Naive thymus-derived CD4-positive, alpha-beta T cell (primary cell): ENCODE measurements at regions not wholly inside any gene's neighbourhood (a gene's known extent, or its start where the extent isn't known, plus 50 kb on each side); places are given as distances from the start of the nearest gene placed in this dataset.

ENCODE experiments used
- ATAC-seq: fragments of 150-1000 bp; cut with Tn5 transposase; 2 replicates; pipeline ENCODE4 v1.10.0; 2021; ENCODE audit warnings: mild to moderate bottlenecking, moderate library complexity
- CTCF ChIA-PET: fragments of 350-600 bp; sonication (Branson Sonifier 250); formaldehyde crosslinking; loops from one replicate; lab custom pipeline; 2021; ENCODE audit warnings: antibody characterized with exemption; lab: Charles Lee
- POLR2A ChIA-PET: fragments of 350-600 bp; sonication (Branson Sonifier 250); formaldehyde crosslinking; loops from one replicate; lab custom pipeline; 2021; ENCODE audit warnings: antibody characterized with exemption, inconsistent platforms; lab: Charles Lee
- DNase-seq, 9 donors: peaks; one replicate each; pipeline versions ENCODE4 v3.0.0 to v3.0.0-alpha.2; 2020 to 2022; ENCODE audit warnings: mixed read lengths in 1 of 9
- H3K27ac ChIP-seq: one replicate; pipeline ENCODE4 v1.7.0; 2013; ENCODE audit warnings: mild to moderate bottlenecking, low read depth, low read length, moderate library complexity
- H3K27me3 ChIP-seq, 2 donors: one replicate each; pipeline ENCODE4 v1.7.0; 2013; ENCODE audit warnings: low read length in 2 of 2, mild to moderate bottlenecking in 2 of 2, moderate library complexity in 2 of 2; ENCODE audit not compliant: control insufficient read depth in 2 of 2, insufficient read depth in 2 of 2
- H3K36me3 ChIP-seq, 3 experiments: 1 replicate in 2 of 3; 2 replicates in 1 of 3; pipeline ENCODE4 v1.7.0; 2013; ENCODE audit warnings: low read length in 3 of 3, mild to moderate bottlenecking in 3 of 3, moderate library complexity in 1 of 3; ENCODE audit not compliant: insufficient read depth in 3 of 3, control insufficient read depth in 2 of 3
- H3K4me1 ChIP-seq, 2 donors: one replicate each; pipeline ENCODE4 v1.7.0; 2013; ENCODE audit warnings: low read length in 2 of 2, mild to moderate bottlenecking in 2 of 2, moderate library complexity in 1 of 2; ENCODE audit not compliant: control insufficient read depth in 2 of 2, insufficient read depth in 2 of 2
- H3K4me3 ChIP-seq: 2 replicates; pipeline ENCODE4 v1.7.0; 2013; ENCODE audit warnings: mild to moderate bottlenecking, low read length
- H3K9me3 ChIP-seq, 3 experiments: 1 replicate in 2 of 3; 2 replicates in 1 of 3; pipeline ENCODE4 v1.7.0; 2013; ENCODE audit warnings: low read length in 3 of 3; ENCODE audit not compliant: control insufficient read depth in 2 of 3
- H3K27ac Mint-ChIP-seq, 9 donors: one replicate each; pipeline ENCODE4 v1.8.0; 2020 to 2022; ENCODE audit warnings: mixed read lengths in 9 of 9, mild to moderate bottlenecking in 8 of 9, moderate library complexity in 5 of 9, inconsistent platforms in 2 of 9
- H3K27me3 Mint-ChIP-seq, 5 donors: one replicate each; pipeline ENCODE4 v1.8.0; 2021 to 2022; ENCODE audit warnings: mixed read lengths in 5 of 5, mild to moderate bottlenecking in 1 of 5
- H3K36me3 Mint-ChIP-seq, 5 donors: one replicate each; pipeline ENCODE4 v1.8.0; 2020 to 2022; ENCODE audit warnings: mixed read lengths in 5 of 5, mild to moderate bottlenecking in 3 of 5, inconsistent platforms in 1 of 5
- H3K4me1 Mint-ChIP-seq, 7 donors: one replicate each; pipeline ENCODE4 v1.8.0; 2020 to 2022; ENCODE audit warnings: mixed read lengths in 7 of 7, mild to moderate bottlenecking in 3 of 7, inconsistent platforms in 1 of 7
- H3K4me3 Mint-ChIP-seq, 10 donors: one replicate each; pipeline ENCODE4 v1.8.0; 2020 to 2022; ENCODE audit warnings: mild to moderate bottlenecking in 10 of 10, mixed read lengths in 10 of 10, moderate library complexity in 6 of 10, inconsistent platforms in 2 of 10
- H3K9me3 Mint-ChIP-seq, 11 donors: one replicate each; pipeline ENCODE4 v1.8.0; 2020 to 2022; ENCODE audit warnings: mixed read lengths in 11 of 11, mild to moderate bottlenecking in 4 of 11, inconsistent platforms in 1 of 11, moderate library complexity in 1 of 11
- intact Hi-C, 2 donors: fragments of 100-400 bp; cut with micrococcal nuclease; formaldehyde crosslinking; loops; one replicate each; pipeline ENCODE4 v1.15.1; 2023

DNA sequence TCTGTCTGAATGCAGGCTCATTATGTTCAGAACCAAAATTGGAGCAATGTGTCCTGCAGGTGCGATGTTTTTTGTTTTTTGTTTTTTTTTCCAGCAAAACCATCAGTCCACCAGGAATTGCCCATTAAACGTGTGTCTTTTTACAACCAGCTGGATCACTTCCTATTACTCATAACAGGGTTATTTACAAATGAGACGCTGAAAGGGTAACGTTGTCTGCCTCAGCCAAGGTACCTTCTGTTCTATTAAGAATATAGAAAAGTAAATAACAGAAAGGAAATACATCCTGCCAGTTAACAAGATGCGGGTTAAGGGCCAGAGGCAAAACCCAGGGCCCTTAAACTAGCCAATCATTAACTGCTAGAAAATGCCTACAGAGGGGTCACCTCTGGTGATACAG lies 590.4 kb downstream of the TBC1D4 start:
- POLR2A ChIA-PET = no interaction called here
- no peak overlapping the region for H3K27ac Mint-ChIP-seq

GRCh38 chr13:74889321-74889720 lies 592.6 kb downstream of the TBC1D4 start:
- Mint-ChIP-seq H3K27me3 (peaks cover 0 to 15% (median 5%) of the 10 kb centered on the region in 5 donors), H3K27ac (no peak overlapping the region), H3K9me3 (no peaks in the 10 kb centered on the region), H3K4me1 (peaks cover 0 to 9% (median 0%) of the 10 kb centered on the region in 7 donors), H3K4me3 (no peak overlapping the region), H3K36me3 (no peaks in the 10 kb centered on the region)
- H3K4me1 ChIP-seq = no peaks in the 10 kb centered on the region
- H3K4me3 ChIP-seq = no peak overlapping the region
- H3K27me3 ChIP-seq = no peaks in the 10 kb centered on the region
- intact Hi-C loops = no loop called here
- H3K27ac ChIP-seq = no peak overlapping the region
- no peaks in the 10 kb centered on the region for H3K36me3 ChIP-seq
- POLR2A ChIA-PET = no interaction called here
- ATAC-seq = no peak
- H3K9me3 ChIP-seq = no peaks in the 10 kb centered on the region
- peak in 3 of 9 donors; percentile 1 to 6 (median 4) for DNase-seq
- CTCF ChIA-PET = no interaction called here

More for the DNA sequence above, 590.4 kb downstream of the TBC1D4 start:
- no peak overlapping the region for H3K27ac ChIP-seq
- H3K9me3 ChIP-seq = no peaks in the 10 kb centered on the region
- no peak for DNase-seq
- Mint-ChIP-seq H3K9me3 (no peaks in the 10 kb centered on the region), H3K4me1 (peaks cover 0 to 9% (median 0%) of the 10 kb centered on the region in 7 donors), H3K4me3 (no peak overlapping the region), H3K36me3 (no peaks in the 10 kb centered on the region), H3K27me3 (peaks cover 0 to 9% (median 5%) of the 10 kb centered on the region in 5 donors)
- no peak overlapping the region for H3K4me3 ChIP-seq
- intact Hi-C loops = no loop called here
- H3K4me1 ChIP-seq = no peaks in the 10 kb centered on the region
- no peaks in the 10 kb centered on the region for H3K27me3 ChIP-seq
- ATAC-seq = no peak
- H3K36me3 ChIP-seq = no peaks in the 10 kb centered on the region
- CTCF ChIA-PET = no interaction called here

DNA sequence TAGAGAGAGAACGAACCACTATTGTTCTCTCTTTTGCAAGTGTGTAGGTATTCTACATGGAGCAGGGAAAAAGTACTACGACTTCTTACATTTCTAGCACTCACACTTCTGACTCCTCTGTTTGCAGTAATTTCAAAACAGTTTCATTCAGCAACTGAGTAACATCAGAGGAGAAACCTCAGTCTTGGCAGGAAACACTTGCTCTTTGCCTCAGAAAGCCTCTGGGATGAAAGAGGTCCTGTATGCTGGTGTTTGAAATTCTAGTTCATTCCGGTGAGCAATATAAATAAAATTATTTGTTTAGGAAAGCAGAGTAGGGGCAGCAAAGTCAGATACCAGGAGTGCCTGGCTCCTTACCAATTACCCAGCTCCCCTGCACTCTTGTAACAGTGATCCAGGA lies 595.5 kb downstream of the TBC1D4 start:
- H3K4me1 Mint-ChIP-seq = no peaks in the 10 kb centered on the region
- intact Hi-C loops = no loop called here
- H3K36me3 ChIP-seq = no peaks in the 10 kb centered on the region
- H3K27ac Mint-ChIP-seq = no peak overlapping the region
- no peaks in the 10 kb centered on the region for H3K9me3 ChIP-seq
- H3K4me3 Mint-ChIP-seq = no peak overlapping the region
- no peak overlapping the region for H3K27ac ChIP-seq
- H3K27me3 ChIP-seq = no peaks in the 10 kb centered on the region
- peaks cover 0 to 11% (median 5%) of the 10 kb centered on the region in 5 donors for H3K27me3 Mint-ChIP-seq
- no peak for DNase-seq
- no peak overlapping the region for H3K4me3 ChIP-seq
- H3K36me3 Mint-ChIP-seq = no peaks in the 10 kb centered on the region
- no peak for ATAC-seq
- no peaks in the 10 kb centered on the region for H3K4me1 ChIP-seq
- H3K9me3 Mint-ChIP-seq = peaks cover 0 to 2% (median 0%) of the 10 kb centered on the region in 11 donors
- ChIA-PET POLR2A (no interaction called here), CTCF (no interaction called here)

DNA sequence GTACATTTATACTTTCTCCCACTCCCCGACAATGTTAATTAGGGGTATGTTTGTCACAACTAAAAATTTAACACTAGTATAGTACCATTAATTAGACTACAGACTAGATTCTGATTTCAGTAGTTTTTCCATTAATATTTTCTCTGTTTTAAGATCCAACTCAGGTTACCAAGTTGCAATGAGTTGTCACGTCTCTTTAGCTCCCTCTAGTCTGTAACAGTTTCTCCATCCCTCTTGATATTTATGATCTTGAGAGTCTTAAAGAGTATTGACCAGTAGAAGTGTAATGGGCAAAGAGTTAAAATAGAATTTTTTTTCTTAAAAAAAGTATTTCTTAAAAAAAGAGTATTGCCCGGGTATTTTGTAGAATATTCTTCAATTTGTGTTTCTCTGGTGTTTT lies 598.1 kb downstream of the TBC1D4 start:
- H3K9me3 Mint-ChIP-seq = peaks cover 0 to 17% (median 4%) of the 10 kb centered on the region in 11 donors
- H3K27ac Mint-ChIP-seq = no peak overlapping the region
- Histone ChIP-seq H3K27ac (no peak overlapping the region), H3K36me3 (no peaks in the 10 kb centered on the region), H3K4me1 (no peaks in the 10 kb centered on the region), H3K27me3 (no peaks in the 10 kb centered on the region), H3K9me3 (no peaks in the 10 kb centered on the region), H3K4me3 (no peak overlapping the region)
- no peak for DNase-seq
- peaks cover 0 to 1% (median 0%) of the 10 kb centered on the region in 7 donors for H3K4me1 Mint-ChIP-seq
- intact Hi-C loops = no loop called here
- ChIA-PET POLR2A (no interaction called here), CTCF (no interaction called here)
- no peak overlapping the region for H3K4me3 Mint-ChIP-seq
- H3K27me3 Mint-ChIP-seq = peaks cover 0 to 24% (median 5%) of the 10 kb centered on the region in 5 donors
- ATAC-seq = no peak
- H3K36me3 Mint-ChIP-seq = peaks cover 0 to 3% (median 0%) of the 10 kb centered on the region in 5 donors

- peaks cover 0 to 16% (median 0%) of the 10 kb centered on the region in 5 donors for H3K27me3 Mint-ChIP-seq
- H3K27ac ChIP-seq = no peak overlapping the region
- H3K4me3 ChIP-seq = no peak overlapping the region
- H3K36me3 ChIP-seq = no peaks in the 10 kb centered on the region
- H3K27me3 ChIP-seq = no peaks in the 10 kb centered on the region
- no peaks in the 10 kb centered on the region for H3K4me1 ChIP-seq
- ChIA-PET POLR2A (no interaction called here), CTCF (no interaction called here)
- DNase-seq = no peak
- H3K27ac Mint-ChIP-seq = no peak overlapping the region
- peaks cover 0 to 31% (median 8%) of the 10 kb centered on the region in 11 donors for H3K9me3 Mint-ChIP-seq
- no peak overlapping the region for H3K4me3 Mint-ChIP-seq
- H3K4me1 Mint-ChIP-seq = no peaks in the 10 kb centered on the region
- intact Hi-C loops = no loop called here
- peaks cover 0 to 5% (median 0%) of the 10 kb centered on the region in 5 donors for H3K36me3 Mint-ChIP-seq
- no peaks in the 10 kb centered on the region for H3K9me3 ChIP-seq
- no peak for ATAC-seq
Measured at GRCh38 chr13:74871369-74872070, 610.4 kb downstream of the TBC1D4 start.

DNA sequence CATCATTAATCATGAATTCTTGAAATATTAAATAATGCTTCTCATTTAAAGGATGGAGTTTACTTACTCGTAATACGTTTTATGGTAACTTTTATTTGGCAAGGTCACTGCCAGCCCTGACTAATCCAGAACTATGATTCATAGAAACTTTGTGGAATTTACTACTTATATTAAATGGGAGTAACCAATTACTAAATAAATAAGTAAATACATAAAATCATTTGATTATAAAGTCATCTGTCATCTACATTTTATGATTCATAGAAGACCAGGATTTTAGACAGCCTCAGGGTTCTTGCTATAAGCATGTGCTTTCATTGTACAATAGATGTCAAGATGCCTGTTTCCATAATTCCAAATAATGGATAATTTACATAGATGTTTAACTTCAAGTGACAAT lies 611.1 kb downstream of the TBC1D4 start:
- peaks cover 0 to 5% (median 0%) of the 10 kb centered on the region in 5 donors for H3K36me3 Mint-ChIP-seq
- intact Hi-C loops = no loop called here
- no peaks in the 10 kb centered on the region for H3K4me1 Mint-ChIP-seq
- no peaks in the 10 kb centered on the region for H3K4me1 ChIP-seq
- H3K4me3 ChIP-seq = no peak overlapping the region
- no peak for DNase-seq
- no peak overlapping the region for H3K27ac ChIP-seq
- POLR2A ChIA-PET = no interaction called here
- no peak overlapping the region for H3K27ac Mint-ChIP-seq
- H3K27me3 ChIP-seq = no peaks in the 10 kb centered on the region
- no peak overlapping the region for H3K4me3 Mint-ChIP-seq
- CTCF ChIA-PET = no interaction called here
- no peaks in the 10 kb centered on the region for H3K9me3 ChIP-seq
- no peak for ATAC-seq
- no peaks in the 10 kb centered on the region for H3K36me3 ChIP-seq
- H3K9me3 Mint-ChIP-seq = peaks cover 0 to 31% (median 8%) of the 10 kb centered on the region in 11 donors
- peaks cover 0 to 16% (median 0%) of the 10 kb centered on the region in 5 donors for H3K27me3 Mint-ChIP-seq

GRCh38 chr13:74869846-74870245 lies 612.1 kb downstream of the TBC1D4 start:
- ChIA-PET CTCF (no interaction called here), POLR2A (no interaction called here)
- Mint-ChIP-seq H3K4me1 (no peaks in the 10 kb centered on the region), H3K27me3 (peaks cover 0 to 16% (median 0%) of the 10 kb centered on the region in 5 donors), H3K36me3 (peaks cover 0 to 5% (median 0%) of the 10 kb centered on the region in 5 donors), H3K9me3 (peaks cover 0 to 31% (median 8%) of the 10 kb centered on the region in 11 donors), H3K27ac (no peak overlapping the region), H3K4me3 (no peak overlapping the region)
- Histone ChIP-seq H3K9me3 (no peaks in the 10 kb centered on the region), H3K4me3 (no peak overlapping the region), H3K4me1 (no peaks in the 10 kb centered on the region), H3K36me3 (no peaks in the 10 kb centered on the region), H3K27me3 (no peaks in the 10 kb centered on the region), H3K27ac (no peak overlapping the region)
- DNase-seq (no peak), ATAC-seq (no peak)
- intact Hi-C loops = no loop called here
